ENCODE measurements at regions not wholly inside any gene's neighbourhood (a gene's known extent, or its start where the extent isn't known, plus 50 kb on each side); places are given as distances from the start of the nearest gene placed in this dataset.
A peak's percentile ranks its signal among the peaks of the same experiment; 100 is the strongest.

GRCh38 chr10:4656576-4657194, 169.3 kb upstream of the AKR1E2 start:
- DNase-seq (ENCODE audit: low spot score) = no peak
- no peak overlapping the region for H3K27ac ChIP-seq (ENCODE audit: low read depth in 1 of 2, low read length in 2 of 2)
- TF ChIP-seq RAD21 (IDR thresholded peaks at IDR 0.05) (peak; percentile 98 to 99), CTCF (IDR thresholded peaks at IDR 0.05; ENCODE audit: low read depth, low read length, missing input control) (peak; percentile 88), SP1 (IDR thresholded peaks at IDR 0.05) (no peak), RXRA (IDR thresholded peaks at IDR 0.05) (no peak)
- H3K4me1 ChIP-seq (ENCODE audit: control insufficient read depth in 4 of 4, insufficient read depth in 4 of 4, low read length in 3 of 4) = peaks cover 0 to 23% (median 14%) of the 10 kb centered on the region in 4 donors
- no peaks in the 10 kb centered on the region for H3K36me3 ChIP-seq (ENCODE audit: control insufficient read depth in 4 of 4, insufficient read depth in 3 of 4, low read depth in 1 of 4, low read length in 3 of 4)
- H3K4me3 ChIP-seq (ENCODE audit: low read depth in 1 of 3, low read length in 3 of 3) = no peak overlapping the region
- H3K9me3 ChIP-seq (ENCODE audit: control insufficient read depth in 4 of 4, low read length in 3 of 4) = no peaks in the 10 kb centered on the region
- H3K27me3 ChIP-seq (ENCODE audit: control insufficient read depth in 4 of 4, insufficient read depth in 4 of 4, low read length in 3 of 4) = no peaks in the 10 kb centered on the region
- WGBS = 15% methylated on average over 7 of the region's 7 CpGs
- H3K9ac ChIP-seq (ENCODE audit: low read depth in 1 of 2, low read length in 2 of 2) = no peak overlapping the region

GRCh38 chr10:4655879-4656278, 170.1 kb upstream of the AKR1E2 start:
- no peak for DNase-seq (ENCODE audit: low spot score)
- TF ChIP-seq ATF3 (IDR thresholded peaks at IDR 0.05) (no peak), RAD21 (IDR thresholded peaks at IDR 0.05) (no peak), FOXA1 (IDR thresholded peaks at IDR 0.05) (no peak), NR2F2 (IDR thresholded peaks at IDR 0.05) (no peak), HNF4A (conservative IDR thresholded peaks at IDR 0.05) (peak in 1 of 2 donors; percentile 11)
- Histone ChIP-seq H3K9ac (ENCODE audit: low read depth in 1 of 2, low read length in 2 of 2) (no peak overlapping the region), H3K27ac (ENCODE audit: low read depth in 1 of 2, low read length in 2 of 2) (no peak overlapping the region), H3K4me1 (ENCODE audit: control insufficient read depth in 4 of 4, insufficient read depth in 4 of 4, low read length in 3 of 4) (peaks cover 0 to 17% (median 9%) of the 10 kb centered on the region in 4 donors), H3K9me3 (ENCODE audit: control insufficient read depth in 4 of 4, low read length in 3 of 4) (no peaks in the 10 kb centered on the region), H3K36me3 (ENCODE audit: control insufficient read depth in 4 of 4, insufficient read depth in 3 of 4, low read depth in 1 of 4, low read length in 3 of 4) (no peaks in the 10 kb centered on the region), H3K27me3 (ENCODE audit: control insufficient read depth in 4 of 4, insufficient read depth in 4 of 4, low read length in 3 of 4) (no peaks in the 10 kb centered on the region), H3K4me3 (ENCODE audit: low read depth in 1 of 3, low read length in 3 of 3) (no peak overlapping the region)
- WGBS = 77% methylated on average over 5 of the region's 5 CpGs

- Histone ChIP-seq H3K9me3 (ENCODE audit: control insufficient read depth in 4 of 4, low read length in 3 of 4) (no peaks in the 10 kb centered on the region), H3K4me1 (ENCODE audit: control insufficient read depth in 4 of 4, insufficient read depth in 4 of 4, low read length in 3 of 4) (peaks cover 0 to 17% (median 9%) of the 10 kb centered on the region in 4 donors), H3K9ac (ENCODE audit: low read depth in 1 of 2, low read length in 2 of 2) (no peak overlapping the region), H3K27me3 (ENCODE audit: control insufficient read depth in 4 of 4, insufficient read depth in 4 of 4, low read length in 3 of 4) (no peaks in the 10 kb centered on the region), H3K27ac (ENCODE audit: low read depth in 1 of 2, low read length in 2 of 2) (no peak overlapping the region), H3K4me3 (ENCODE audit: low read depth in 1 of 3, low read length in 3 of 3) (no peak overlapping the region), H3K36me3 (ENCODE audit: control insufficient read depth in 4 of 4, insufficient read depth in 3 of 4, low read depth in 1 of 4, low read length in 3 of 4) (no peaks in the 10 kb centered on the region)
- no peak for DNase-seq (ENCODE audit: low spot score)
- TF ChIP-seq CTCF (IDR thresholded peaks at IDR 0.05; ENCODE audit: low read depth, low read length, missing input control) (no peak), HNF4A (conservative IDR thresholded peaks at IDR 0.05) (no peak), HNF4G (IDR thresholded peaks at IDR 0.05) (no peak), MAX (IDR thresholded peaks at IDR 0.05) (no peak), ATF3 (IDR thresholded peaks at IDR 0.05) (no peak), YY1 (IDR thresholded peaks at IDR 0.05) (no peak), RAD21 (IDR thresholded peaks at IDR 0.05) (no peak), REST (IDR thresholded peaks at IDR 0.05) (no peak), ZBTB33 (IDR thresholded peaks at IDR 0.05) (no peak), JUND (IDR thresholded peaks at IDR 0.05) (no peak), FOXA2 (IDR thresholded peaks at IDR 0.05) (no peak), SP1 (IDR thresholded peaks at IDR 0.05) (no peak), TAF1 (conservative IDR thresholded peaks at IDR 0.05) (no peak), NR2F2 (IDR thresholded peaks at IDR 0.05) (no peak), GABPA (IDR thresholded peaks at IDR 0.05 in 1 of 2, conservative IDR thresholded peaks at IDR 0.05 in 1 of 2) (no peak), RXRA (IDR thresholded peaks at IDR 0.05) (no peak)
- 90% methylated on average over 3 of the region's 3 CpGs for WGBS
These were observed 170.6 kb upstream of the AKR1E2 start for GRCh38 chr10:4655406-4655805.

Data from liver (tissue), 8 donors.